ENCODE measurements at regions not wholly inside any gene's neighbourhood (a gene's known extent, or its start where the extent isn't known, plus 50 kb on each side); places are given as distances from the start of the nearest gene placed in this dataset.

- H3K27me3 ChIP-seq (ENCODE audit: insufficient read depth, low read length, poor library complexity) = no peaks in the 10 kb centered on the region
- no peak overlapping the region for H3K18ac ChIP-seq (ENCODE audit: low read length)
- H2AK5ac ChIP-seq (ENCODE audit: low read length) = no peak overlapping the region
- H3K79me2 ChIP-seq (ENCODE audit: control insufficient read depth, insufficient read depth, low read length) = no peaks in the 10 kb centered on the region
- no peak overlapping the region for H2BK5ac ChIP-seq (ENCODE audit: low read length)
- no peaks in the 10 kb centered on the region for H3K36me3 ChIP-seq (ENCODE audit: control insufficient read depth, insufficient read depth, low read length)
- H3K79me1 ChIP-seq (ENCODE audit: low read length) = no peaks in the 10 kb centered on the region
- H3K56ac ChIP-seq (ENCODE audit: low read length) = no peak overlapping the region
- no peak overlapping the region for H2BK15ac ChIP-seq (replicated peaks; ENCODE audit: low read depth)
- H2BK120ac ChIP-seq (ENCODE audit: low read depth, low read length) = no peak overlapping the region
- H3K27ac ChIP-seq (ENCODE audit: low read depth, low read length) = no peak overlapping the region
- H3K23ac ChIP-seq (ENCODE audit: low read length) = no peak overlapping the region
- H4K8ac ChIP-seq (ENCODE audit: low read depth, low read length) = no peak overlapping the region
- DNase-seq = no peak
- H3K4me1 ChIP-seq (ENCODE audit: control insufficient read depth, low read depth, low read length) = no peaks in the 10 kb centered on the region
- no peak overlapping the region for H3K4me2 ChIP-seq (ENCODE audit: low read length)
- H3K4ac ChIP-seq (ENCODE audit: low read depth, low read length) = no peak overlapping the region
- no peak overlapping the region for H4K5ac ChIP-seq (ENCODE audit: low read length)
- no peak overlapping the region for H3K4me3 ChIP-seq (ENCODE audit: low read length)
- no peak overlapping the region for H3K9ac ChIP-seq (ENCODE audit: low read length)
- WGBS (ENCODE audit: extremely low coverage, insufficient coverage, low lambda C conversion rate) = no CpG with 5 or more reads among the region's 17 CpGs
Measured at GRCh38 chr14:93858896-93859295, 68.2 kb upstream of the FAM181A start.

- Histone ChIP-seq H2BK120ac (ENCODE audit: low read depth, low read length) (no peak overlapping the region), H3K18ac (ENCODE audit: low read length) (no peak overlapping the region), H3K4ac (ENCODE audit: low read depth, low read length) (no peak overlapping the region), H2BK15ac (replicated peaks; ENCODE audit: low read depth) (no peak overlapping the region), H2BK5ac (ENCODE audit: low read length) (no peak overlapping the region), H3K23ac (ENCODE audit: low read length) (no peak overlapping the region), H3K4me1 (ENCODE audit: control insufficient read depth, low read depth, low read length) (no peaks in the 10 kb centered on the region), H4K5ac (ENCODE audit: low read length) (no peak overlapping the region), H3K27ac (ENCODE audit: low read depth, low read length) (no peak overlapping the region), H3K4me3 (ENCODE audit: low read length) (no peak overlapping the region), H3K9ac (ENCODE audit: low read length) (no peak overlapping the region), H3K56ac (ENCODE audit: low read length) (no peak overlapping the region), H4K8ac (ENCODE audit: low read depth, low read length) (no peak overlapping the region), H3K27me3 (ENCODE audit: insufficient read depth, low read length, poor library complexity) (no peaks in the 10 kb centered on the region), H3K79me2 (ENCODE audit: control insufficient read depth, insufficient read depth, low read length) (no peaks in the 10 kb centered on the region), H3K79me1 (ENCODE audit: low read length) (no peaks in the 10 kb centered on the region), H3K4me2 (ENCODE audit: low read length) (no peak overlapping the region), H3K36me3 (ENCODE audit: control insufficient read depth, insufficient read depth, low read length) (no peaks in the 10 kb centered on the region), H2AK5ac (ENCODE audit: low read length) (no peak overlapping the region)
- DNase-seq = peak; percentile 65
- no CpG with 5 or more reads among the region's 12 CpGs for WGBS (ENCODE audit: extremely low coverage, insufficient coverage, low lambda C conversion rate)
Measured at GRCh38 chr14:93857500-93858283, 69.4 kb upstream of the PRIMA1 start.

GRCh38 chr14:93857081-93857480 lies 68.8 kb upstream of the PRIMA1 start:
- H3K4ac ChIP-seq (ENCODE audit: low read depth, low read length) = no peak overlapping the region
- no peak overlapping the region for H3K23ac ChIP-seq (ENCODE audit: low read length)
- no peaks in the 10 kb centered on the region for H3K4me1 ChIP-seq (ENCODE audit: control insufficient read depth, low read depth, low read length)
- no peak for DNase-seq
- no peak overlapping the region for H2BK5ac ChIP-seq (ENCODE audit: low read length)
- no CpG with 5 or more reads among the region's 4 CpGs for WGBS (ENCODE audit: extremely low coverage, insufficient coverage, low lambda C conversion rate)
- no peak overlapping the region for H3K4me2 ChIP-seq (ENCODE audit: low read length)
- H2BK120ac ChIP-seq (ENCODE audit: low read depth, low read length) = no peak overlapping the region
- H3K9ac ChIP-seq (ENCODE audit: low read length) = no peak overlapping the region
- H3K4me3 ChIP-seq (ENCODE audit: low read length) = no peak overlapping the region
- no peaks in the 10 kb centered on the region for H3K36me3 ChIP-seq (ENCODE audit: control insufficient read depth, insufficient read depth, low read length)
- no peak overlapping the region for H4K5ac ChIP-seq (ENCODE audit: low read length)
- no peaks in the 10 kb centered on the region for H3K79me1 ChIP-seq (ENCODE audit: low read length)
- H4K8ac ChIP-seq (ENCODE audit: low read depth, low read length) = no peak overlapping the region
- no peak overlapping the region for H2AK5ac ChIP-seq (ENCODE audit: low read length)
- H2BK15ac ChIP-seq (replicated peaks; ENCODE audit: low read depth) = no peak overlapping the region
- no peaks in the 10 kb centered on the region for H3K27me3 ChIP-seq (ENCODE audit: insufficient read depth, low read length, poor library complexity)
- no peak overlapping the region for H3K18ac ChIP-seq (ENCODE audit: low read length)
- H3K56ac ChIP-seq (ENCODE audit: low read length) = no peak overlapping the region
- H3K27ac ChIP-seq (ENCODE audit: low read depth, low read length) = no peak overlapping the region
- H3K79me2 ChIP-seq (ENCODE audit: control insufficient read depth, insufficient read depth, low read length) = no peaks in the 10 kb centered on the region

- Histone ChIP-seq H3K36me3 (ENCODE audit: control insufficient read depth, insufficient read depth, low read length) (no peaks in the 10 kb centered on the region), H3K79me2 (ENCODE audit: control insufficient read depth, insufficient read depth, low read length) (no peaks in the 10 kb centered on the region), H3K27ac (ENCODE audit: low read depth, low read length) (no peak overlapping the region), H3K27me3 (ENCODE audit: insufficient read depth, low read length, poor library complexity) (no peaks in the 10 kb centered on the region), H3K79me1 (ENCODE audit: low read length) (no peaks in the 10 kb centered on the region), H3K4me1 (ENCODE audit: control insufficient read depth, low read depth, low read length) (no peaks in the 10 kb centered on the region), H2BK5ac (ENCODE audit: low read length) (no peak overlapping the region), H3K56ac (ENCODE audit: low read length) (no peak overlapping the region), H3K23ac (ENCODE audit: low read length) (no peak overlapping the region), H4K8ac (ENCODE audit: low read depth, low read length) (no peak overlapping the region), H4K5ac (ENCODE audit: low read length) (no peak overlapping the region), H3K9ac (ENCODE audit: low read length) (no peak overlapping the region), H2BK120ac (ENCODE audit: low read depth, low read length) (no peak overlapping the region), H3K4me3 (ENCODE audit: low read length) (no peak overlapping the region), H3K4me2 (ENCODE audit: low read length) (no peak overlapping the region), H3K4ac (ENCODE audit: low read depth, low read length) (no peak overlapping the region), H3K18ac (ENCODE audit: low read length) (no peak overlapping the region), H2AK5ac (ENCODE audit: low read length) (no peak overlapping the region), H2BK15ac (replicated peaks; ENCODE audit: low read depth) (no peak overlapping the region)
- no CpG with 5 or more reads among the region's 3 CpGs for WGBS (ENCODE audit: extremely low coverage, insufficient coverage, low lambda C conversion rate)
- no peak for DNase-seq
Measured at GRCh38 chr14:93855737-93856136, 67.5 kb upstream of the PRIMA1 start.

GRCh38 chr14:93847473-93847872 lies 59.2 kb upstream of the PRIMA1 start:
- Histone ChIP-seq H3K9ac (ENCODE audit: low read length) (no peak overlapping the region), H3K27me3 (ENCODE audit: insufficient read depth, low read length, poor library complexity) (no peaks in the 10 kb centered on the region), H2BK120ac (ENCODE audit: low read depth, low read length) (no peak overlapping the region), H3K56ac (ENCODE audit: low read length) (no peak overlapping the region), H2BK5ac (ENCODE audit: low read length) (no peak overlapping the region), H3K79me1 (ENCODE audit: low read length) (no peaks in the 10 kb centered on the region), H3K18ac (ENCODE audit: low read length) (no peak overlapping the region), H3K36me3 (ENCODE audit: control insufficient read depth, insufficient read depth, low read length) (no peaks in the 10 kb centered on the region), H3K4me1 (ENCODE audit: control insufficient read depth, low read depth, low read length) (no peaks in the 10 kb centered on the region), H3K23ac (ENCODE audit: low read length) (no peak overlapping the region), H3K4ac (ENCODE audit: low read depth, low read length) (no peak overlapping the region), H3K79me2 (ENCODE audit: control insufficient read depth, insufficient read depth, low read length) (no peaks in the 10 kb centered on the region), H4K5ac (ENCODE audit: low read length) (no peak overlapping the region), H3K27ac (ENCODE audit: low read depth, low read length) (no peak overlapping the region), H4K8ac (ENCODE audit: low read depth, low read length) (no peak overlapping the region), H3K4me3 (ENCODE audit: low read length) (no peak overlapping the region), H3K4me2 (ENCODE audit: low read length) (no peak overlapping the region), H2AK5ac (ENCODE audit: low read length) (no peak overlapping the region), H2BK15ac (replicated peaks; ENCODE audit: low read depth) (no peak overlapping the region)
- DNase-seq = no peak
- no CpG with 5 or more reads among the region's 2 CpGs for WGBS (ENCODE audit: extremely low coverage, insufficient coverage, low lambda C conversion rate)

GRCh38 chr14:93838238-93838637 lies 50.0 kb upstream of the PRIMA1 start:
- H3K4ac ChIP-seq (ENCODE audit: low read depth, low read length) = no peak overlapping the region
- H3K4me2 ChIP-seq (ENCODE audit: low read length) = no peak overlapping the region
- H3K18ac ChIP-seq (ENCODE audit: low read length) = no peak overlapping the region
- H3K9ac ChIP-seq (ENCODE audit: low read length) = no peak overlapping the region
- no peak for DNase-seq
- H3K79me1 ChIP-seq (ENCODE audit: low read length) = no peaks in the 10 kb centered on the region
- no CpG with 5 or more reads among the region's 3 CpGs for WGBS (ENCODE audit: extremely low coverage, insufficient coverage, low lambda C conversion rate)
- H2BK120ac ChIP-seq (ENCODE audit: low read depth, low read length) = no peak overlapping the region
- H3K27ac ChIP-seq (ENCODE audit: low read depth, low read length) = no peak overlapping the region
- H4K5ac ChIP-seq (ENCODE audit: low read length) = no peak overlapping the region
- no peak overlapping the region for H2AK5ac ChIP-seq (ENCODE audit: low read length)
- H3K23ac ChIP-seq (ENCODE audit: low read length) = no peak overlapping the region
- no peak overlapping the region for H2BK5ac ChIP-seq (ENCODE audit: low read length)
- no peak overlapping the region for H3K4me3 ChIP-seq (ENCODE audit: low read length)
- no peak overlapping the region for H4K8ac ChIP-seq (ENCODE audit: low read depth, low read length)
- no peak overlapping the region for H3K56ac ChIP-seq (ENCODE audit: low read length)
- H3K4me1 ChIP-seq (ENCODE audit: control insufficient read depth, low read depth, low read length) = no peaks in the 10 kb centered on the region
- H2BK15ac ChIP-seq (replicated peaks; ENCODE audit: low read depth) = no peak overlapping the region
- no peaks in the 10 kb centered on the region for H3K36me3 ChIP-seq (ENCODE audit: control insufficient read depth, insufficient read depth, low read length)
- no peaks in the 10 kb centered on the region for H3K79me2 ChIP-seq (ENCODE audit: control insufficient read depth, insufficient read depth, low read length)
- H3K27me3 ChIP-seq (ENCODE audit: insufficient read depth, low read length, poor library complexity) = no peaks in the 10 kb centered on the region

All from mesendoderm (in vitro differentiated cells).